OCI-LY1 (cell line): ENCODE measurements at regions not wholly inside any gene's neighbourhood (a gene's known extent, or its start where the extent isn't known, plus 50 kb on each side); places are given as distances from the start of the nearest gene placed in this dataset.
"Not testable (repeated sequence)": the region's sequence is repeated elsewhere in the genome, so short reads cannot be mapped to it uniquely, and the experiment has no call there.

ENCODE experiments used
- EZH2 ChIP-seq: fragments of 200-600 bp; sonication (generic), shearing (Covaris generic); IDR thresholded peaks from 2 replicates; pipeline ENCODE4 v1.8.0; 2017; ENCODE audit warnings: borderline replicate concordance, mixed run types, mild to moderate bottlenecking, antibody characterized with exemption, low read length, moderate library complexity, mixed read lengths
- TF ChIP-seq, protein P1 (sequence below): fragments of 200-600 bp; sonication (generic), shearing (Covaris generic); IDR thresholded peaks from 2 replicates; pipeline ENCODE4 v1.5.1; 2017; ENCODE audit warnings: mild to moderate bottlenecking, antibody characterized with exemption, low read length, moderate library complexity, mixed read lengths

DNA sequence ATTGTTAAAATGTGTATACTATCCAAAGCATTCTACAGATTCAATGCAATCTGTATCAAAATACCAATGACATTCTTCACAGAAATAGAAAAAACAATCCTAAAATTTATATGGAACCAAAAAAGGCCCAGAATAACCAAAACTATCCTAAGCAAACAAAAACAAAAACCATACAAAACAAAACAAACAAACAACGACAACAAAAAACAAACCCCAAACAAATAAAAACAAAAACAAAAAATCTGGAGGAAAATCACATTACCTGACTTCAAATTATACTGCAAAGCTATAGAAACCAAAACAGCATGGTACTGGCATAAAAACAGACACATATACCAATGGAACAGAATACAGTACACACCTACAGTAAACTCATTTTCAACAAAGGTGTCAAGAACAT is 98.0 kb downstream of the TTC6 start:
- TF ChIP-seq, protein P1, sequence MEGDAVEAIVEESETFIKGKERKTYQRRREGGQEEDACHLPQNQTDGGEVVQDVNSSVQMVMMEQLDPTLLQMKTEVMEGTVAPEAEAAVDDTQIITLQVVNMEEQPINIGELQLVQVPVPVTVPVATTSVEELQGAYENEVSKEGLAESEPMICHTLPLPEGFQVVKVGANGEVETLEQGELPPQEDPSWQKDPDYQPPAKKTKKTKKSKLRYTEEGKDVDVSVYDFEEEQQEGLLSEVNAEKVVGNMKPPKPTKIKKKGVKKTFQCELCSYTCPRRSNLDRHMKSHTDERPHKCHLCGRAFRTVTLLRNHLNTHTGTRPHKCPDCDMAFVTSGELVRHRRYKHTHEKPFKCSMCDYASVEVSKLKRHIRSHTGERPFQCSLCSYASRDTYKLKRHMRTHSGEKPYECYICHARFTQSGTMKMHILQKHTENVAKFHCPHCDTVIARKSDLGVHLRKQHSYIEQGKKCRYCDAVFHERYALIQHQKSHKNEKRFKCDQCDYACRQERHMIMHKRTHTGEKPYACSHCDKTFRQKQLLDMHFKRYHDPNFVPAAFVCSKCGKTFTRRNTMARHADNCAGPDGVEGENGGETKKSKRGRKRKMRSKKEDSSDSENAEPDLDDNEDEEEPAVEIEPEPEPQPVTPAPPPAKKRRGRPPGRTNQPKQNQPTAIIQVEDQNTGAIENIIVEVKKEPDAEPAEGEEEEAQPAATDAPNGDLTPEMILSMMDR, result not testable (repeated sequence)
- TF ChIP-seq EZH2, result not testable (repeated sequence)
